GDM1 (cell line): ENCODE measurements at regions not wholly inside any gene's neighbourhood (a gene's known extent, or its start where the extent isn't known, plus 50 kb on each side); places are given as distances from the start of the nearest gene placed in this dataset.
"Not testable (repeated sequence)": the region's sequence is repeated elsewhere in the genome, so short reads cannot be mapped to it uniquely, and the experiment has no call there.

Experiments used
- DNase-seq: peaks from one replicate; lab custom pipeline; 2025; lab: John Stamatoyannopoulos, UW

DNA sequence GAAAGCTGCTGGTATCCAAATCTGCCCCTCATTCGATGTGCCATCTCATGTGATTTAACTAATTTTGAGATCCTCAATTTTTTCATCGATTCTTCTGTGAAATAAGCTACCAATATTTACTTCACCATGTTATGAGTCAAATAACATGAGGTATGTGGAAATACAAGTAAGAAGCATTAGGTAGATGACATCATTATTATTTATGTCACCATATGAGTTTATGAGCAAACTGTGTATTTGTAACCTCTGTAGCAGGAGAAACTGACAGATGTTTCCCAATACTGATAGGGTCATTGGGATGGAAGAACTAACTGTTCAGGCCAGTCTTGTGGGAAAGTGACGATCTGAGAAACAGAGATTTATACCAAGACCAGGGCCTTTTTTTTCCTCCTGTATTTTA is 229.4 kb upstream of the GOT2 start:
- DNase-seq, result no peak

- no peak for DNase-seq
Measured at GRCh38 chr16:58962811-58963210, 228.7 kb upstream of the GOT2 start.

DNA sequence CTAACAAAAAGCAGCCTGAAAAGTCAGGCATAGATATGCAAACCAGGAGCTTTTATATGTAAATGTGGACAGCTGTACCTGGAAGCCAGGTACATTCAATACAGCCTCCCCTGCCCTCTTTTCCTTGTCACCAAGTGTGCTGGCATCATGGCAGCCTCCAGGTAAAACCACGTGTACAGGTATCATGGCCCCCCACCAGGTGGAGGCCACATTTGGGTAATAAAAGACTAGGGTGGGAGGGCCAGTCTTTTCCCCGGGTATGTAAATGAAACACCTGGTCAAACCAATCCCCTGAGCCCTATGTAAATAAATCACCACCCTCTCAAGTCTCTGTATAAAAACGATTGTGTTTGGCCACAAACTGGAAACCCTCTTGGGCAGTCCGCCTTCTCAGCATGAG is 226.4 kb upstream of the GOT2 start:
- DNase-seq, result no peak

- DNase-seq, result no peak
Measured at GRCh38 chr16:58960034-58960433, 225.9 kb upstream of the GOT2 start.

- no peak for DNase-seq
Measured at GRCh38 chr16:58958749-58959148, 224.6 kb upstream of the GOT2 start.

- DNase-seq, result no peak
Measured at GRCh38 chr16:58948244-58948643, 214.1 kb upstream of the GOT2 start.

GRCh38 chr16:58940609-58941008 is 206.5 kb upstream of the GOT2 start:
- no peak for DNase-seq

DNA sequence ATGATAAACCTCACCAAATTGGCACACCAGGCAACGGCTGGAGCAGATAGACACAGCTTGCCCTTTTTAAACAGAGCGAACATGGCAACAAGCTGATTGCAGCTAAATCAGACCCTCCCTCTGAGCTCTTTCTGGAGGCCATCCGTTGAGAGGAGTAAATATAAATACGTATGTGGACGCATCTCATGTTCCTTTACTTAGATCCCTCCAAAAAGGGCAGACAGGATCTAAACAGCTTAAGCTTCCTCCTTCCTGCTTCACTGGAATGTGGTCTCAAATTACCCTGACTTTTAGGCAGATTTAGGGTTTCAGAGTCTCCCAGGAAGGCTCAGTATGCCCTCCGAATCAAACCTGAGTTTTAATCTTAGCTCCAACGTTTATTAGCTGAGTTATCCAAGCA is 204.7 kb upstream of the GOT2 start:
- DNase-seq, result no peak

- DNase-seq, result peak; percentile 17
Measured at GRCh38 chr16:58937661-58938060, 203.5 kb upstream of the GOT2 start.

DNA sequence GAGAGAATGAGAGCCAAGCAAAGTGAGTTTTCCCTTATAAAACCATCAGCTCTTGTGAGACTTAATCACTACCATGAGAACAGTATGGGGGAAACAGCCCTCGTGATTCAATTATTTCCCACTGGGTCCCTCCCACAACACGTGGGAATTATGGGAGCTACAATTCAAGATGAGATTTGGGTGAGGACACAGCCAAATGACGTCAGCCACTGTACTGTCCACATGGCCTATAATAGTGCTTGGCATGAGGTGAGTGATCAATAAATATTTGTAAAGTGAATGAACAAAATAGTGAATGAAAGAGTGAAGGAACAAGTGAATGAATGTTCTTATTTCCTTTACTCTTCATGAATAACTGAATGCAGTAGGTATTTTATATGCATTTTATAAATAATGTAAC is 199.1 kb upstream of the GOT2 start:
- DNase-seq, result no peak

GRCh38 chr16:58931436-58931835 is 197.3 kb upstream of the GOT2 start:
- DNase-seq, result no peak

GRCh38 chr16:58923094-58923493 is 189.0 kb upstream of the GOT2 start:
- DNase-seq, result no peak

DNA sequence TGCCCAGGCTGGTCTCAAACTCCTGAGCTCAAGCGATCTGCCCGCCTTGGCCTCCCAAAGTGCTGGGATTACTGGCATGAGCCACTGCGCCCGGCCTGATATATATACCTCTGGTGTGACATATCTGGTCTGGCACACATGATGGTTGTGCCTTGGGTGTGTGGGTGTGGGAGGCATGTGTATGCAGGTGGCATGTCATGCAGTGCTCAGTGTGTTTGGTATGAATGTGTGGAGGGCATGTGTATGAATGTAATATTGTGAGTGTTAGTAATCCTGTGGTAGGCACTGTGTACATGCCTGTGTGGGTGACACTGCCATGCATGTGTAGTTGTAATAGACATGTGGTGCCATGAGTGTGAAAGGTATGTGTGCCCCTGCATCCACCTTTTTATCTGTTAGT is 179.3 kb upstream of the GOT2 start:
- no peak for DNase-seq

GRCh38 chr16:58912571-58912970 is 178.5 kb upstream of the GOT2 start:
- no peak for DNase-seq

- DNase-seq, result no peak
Measured at GRCh38 chr16:58906981-58907715, 173.0 kb upstream of the GOT2 start.

DNA sequence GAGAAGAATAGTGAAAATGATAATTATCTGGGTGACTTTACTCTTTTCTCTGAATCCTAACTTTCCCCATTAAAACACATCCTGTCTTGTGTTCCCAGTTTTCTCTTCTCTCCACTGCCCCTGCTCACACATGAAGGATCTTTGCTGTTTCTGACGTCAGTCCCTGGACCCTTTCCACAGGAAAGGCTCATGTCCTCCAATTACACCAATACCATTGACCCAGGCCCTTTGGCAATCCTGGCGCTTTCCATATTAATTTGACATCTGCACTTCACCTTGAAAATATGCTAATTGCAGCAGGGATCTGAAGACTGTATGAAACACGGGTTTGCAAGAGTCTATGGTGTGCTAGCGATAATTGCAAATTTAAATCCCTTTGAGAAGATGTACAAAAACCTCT is 170.2 kb upstream of the GOT2 start:
- no peak for DNase-seq

- DNase-seq, result no peak
Measured at GRCh38 chr16:58889516-58889915, 155.4 kb upstream of the GOT2 start.

GRCh38 chr16:58885528-58886170 is 151.5 kb upstream of the GOT2 start:
- no peak for DNase-seq

- DNase-seq, result no peak
Measured at GRCh38 chr16:58884141-58884540, 150.0 kb upstream of the GOT2 start.

DNA sequence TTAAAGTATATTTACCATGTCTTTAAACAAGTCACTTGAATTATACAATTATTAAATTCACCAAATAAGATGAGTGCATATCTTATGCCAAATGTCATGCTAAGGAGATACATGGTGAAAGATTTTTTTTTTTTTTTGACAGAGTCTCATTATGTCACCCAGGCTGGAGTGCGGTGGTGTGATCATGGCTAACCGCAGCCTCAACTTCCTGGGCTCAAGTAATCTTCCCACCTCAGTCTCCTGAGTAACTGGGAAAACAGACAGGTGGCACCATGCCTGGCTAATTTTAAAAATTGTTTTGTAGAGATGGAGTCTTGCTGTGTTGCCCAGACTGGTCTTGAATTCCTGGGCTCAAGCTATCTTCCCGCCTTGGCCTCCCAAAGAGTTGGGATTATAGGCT is 149.0 kb upstream of the GOT2 start:
- DNase-seq, result no peak

DNA sequence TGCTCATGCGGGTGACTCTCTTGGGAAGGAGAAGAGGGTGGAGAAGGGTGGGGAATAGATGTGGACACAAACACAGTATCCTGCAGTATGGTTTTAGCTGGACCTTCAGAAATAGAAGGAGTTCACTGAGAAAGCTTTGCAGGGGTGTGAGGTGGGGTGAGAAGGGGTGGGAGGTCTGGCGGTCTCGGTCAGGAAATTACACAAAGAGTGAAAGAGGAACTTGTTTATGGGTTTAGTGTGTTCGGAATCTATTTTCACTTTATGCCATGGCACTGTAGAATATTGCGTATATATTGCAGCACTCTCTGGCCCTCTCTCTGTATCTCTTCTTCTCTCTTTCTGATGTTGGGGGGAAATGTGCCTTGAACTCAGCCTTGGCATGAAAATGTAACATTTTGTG is 148.2 kb upstream of the GOT2 start:
- DNase-seq, result peak; percentile 58

- not testable (repeated sequence) for DNase-seq
Measured at GRCh38 chr16:58878641-58879040, 144.5 kb upstream of the GOT2 start.

- DNase-seq, result no peak
Measured at GRCh38 chr16:58866935-58867334, 132.8 kb upstream of the GOT2 start.

DNA sequence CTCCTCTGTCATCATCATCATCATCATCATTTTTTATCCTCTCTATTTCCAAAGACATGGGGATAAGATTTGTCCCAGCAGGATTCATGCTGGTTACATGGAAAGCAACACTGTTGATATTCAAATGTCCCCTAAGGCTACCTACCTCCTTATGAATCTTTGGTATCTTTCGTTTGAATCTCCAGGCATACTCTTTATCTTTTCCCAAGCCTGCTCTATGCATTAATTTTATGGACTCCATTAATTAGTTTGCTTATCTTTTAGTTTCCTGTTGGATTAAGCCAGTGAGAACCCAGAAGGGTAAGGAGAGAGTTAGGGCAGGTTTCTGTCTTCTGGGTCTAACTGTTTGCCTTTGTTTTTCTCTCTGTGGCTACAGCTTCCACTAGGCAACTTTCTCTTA is 129.6 kb upstream of the GOT2 start:
- DNase-seq, result no peak
